ENCODE measurements at regions not wholly inside any gene's neighbourhood (a gene's known extent, or its start where the extent isn't known, plus 50 kb on each side); places are given as distances from the start of the nearest gene placed in this dataset.
"Not testable (repeated sequence)": the region's sequence is repeated elsewhere in the genome, so short reads cannot be mapped to it uniquely, and the experiment has no call there.

- H3K4me3 ChIP-seq (ENCODE audit: low read depth, low read length) = no peak overlapping the region
- DNase-seq (ENCODE audit: low read depth) = no peak
- no peak for TF ChIP-seq CTCF (IDR thresholded peaks at IDR 0.05; ENCODE audit: insufficient read depth, low read depth, low read length, missing control alignments)
These were observed 154.2 kb upstream of the IL1RAPL2 start for GRCh38 chrX:104411800-104412199.

- no peak for TF ChIP-seq CTCF (IDR thresholded peaks at IDR 0.05; ENCODE audit: insufficient read depth, low read depth, low read length, missing control alignments)
- no peak overlapping the region for H3K4me3 ChIP-seq (ENCODE audit: low read depth, low read length)
- no peak for DNase-seq (ENCODE audit: low read depth)
These were observed 145.7 kb upstream of the ESX1 start for GRCh38 chrX:104400387-104400786.

- TF ChIP-seq CTCF (IDR thresholded peaks at IDR 0.05; ENCODE audit: insufficient read depth, low read depth, low read length, missing control alignments) = no peak
- no peak for DNase-seq (ENCODE audit: low read depth)
- H3K4me3 ChIP-seq (ENCODE audit: low read depth, low read length) = no peak overlapping the region
These were observed 137.6 kb upstream of the ESX1 start for GRCh38 chrX:104392350-104392749.

- no peak overlapping the region for H3K4me3 ChIP-seq (ENCODE audit: low read depth, low read length)
- no peak for TF ChIP-seq CTCF (IDR thresholded peaks at IDR 0.05; ENCODE audit: insufficient read depth, low read depth, low read length, missing control alignments)
- no peak for DNase-seq (ENCODE audit: low read depth)
These were observed 137.2 kb upstream of the ESX1 start for GRCh38 chrX:104391906-104392305.

GRCh38 chrX:104376937-104377336 is 122.2 kb upstream of the ESX1 start:
- DNase-seq (ENCODE audit: low read depth) = no peak
- no peak overlapping the region for H3K4me3 ChIP-seq (ENCODE audit: low read depth, low read length)
- no peak for TF ChIP-seq CTCF (IDR thresholded peaks at IDR 0.05; ENCODE audit: insufficient read depth, low read depth, low read length, missing control alignments)

- H3K4me3 ChIP-seq (ENCODE audit: low read depth, low read length) = no peak overlapping the region
- DNase-seq (ENCODE audit: low read depth) = no peak
- no peak for TF ChIP-seq CTCF (IDR thresholded peaks at IDR 0.05; ENCODE audit: insufficient read depth, low read depth, low read length, missing control alignments)
These were observed 117.8 kb upstream of the ESX1 start for GRCh38 chrX:104372547-104372946.

- DNase-seq (ENCODE audit: low read depth) = no peak
- no peak for TF ChIP-seq CTCF (IDR thresholded peaks at IDR 0.05; ENCODE audit: insufficient read depth, low read depth, low read length, missing control alignments)
- no peak overlapping the region for H3K4me3 ChIP-seq (ENCODE audit: low read depth, low read length)
These were observed 115.4 kb upstream of the ESX1 start for GRCh38 chrX:104370089-104370488.

GRCh38 chrX:104360774-104361173 is 106.0 kb upstream of the ESX1 start:
- DNase-seq (ENCODE audit: low read depth); H3K4me3 ChIP-seq (ENCODE audit: low read depth, low read length): not testable (repeated sequence)
